Common myeloid progenitor, CD34-positive (primary cell): ENCODE measurements at regions not wholly inside any gene's neighbourhood (a gene's known extent, or its start where the extent isn't known, plus 50 kb on each side); places are given as distances from the start of the nearest gene placed in this dataset.
"Not testable (repeated sequence)": the region's sequence is repeated elsewhere in the genome, so short reads cannot be mapped to it uniquely, and the experiment has no call there.

ENCODE experiments used
- CTCF ChIA-PET: fragments of 350-600 bp; sonication (Branson Sonifier 250); formaldehyde crosslinking; loops from one replicate; lab custom pipeline; 2021; ENCODE audit warnings: antibody characterized with exemption; lab: Charles Lee
- POLR2A ChIA-PET: fragments of 350-600 bp; sonication (Branson Sonifier 250); formaldehyde crosslinking; loops from one replicate; lab custom pipeline; 2021; ENCODE audit warnings: antibody characterized with exemption; lab: Charles Lee
- DNase-seq, 3 donors: peaks; one replicate each; pipeline versions ENCODE4 v3.0.0 to v3.0.0-alpha.2; 2013
- H3K27ac ChIP-seq, 2 experiments: 1 replicate in 1 of 2; 2 replicates in 1 of 2; pipeline ENCODE4 v1.7.0; 2013; ENCODE audit warnings: inconsistent platforms in 2 of 2, low read length in 2 of 2, mild to moderate bottlenecking in 2 of 2, low read depth in 1 of 2, moderate library complexity in 1 of 2; ENCODE audit not compliant: severe bottlenecking in 2 of 2, insufficient read depth in 1 of 2, poor library complexity in 1 of 2
- H3K27me3 ChIP-seq, 5 experiments: replicated peaks in 2 of 5; 1 replicate in 3 of 5; 2 replicates in 2 of 5; pipeline versions ENCODE4 v1.6.1 to v1.7.0; 2013; ENCODE audit warnings: low read length in 4 of 5, mild to moderate bottlenecking in 2 of 5, moderate library complexity in 2 of 5, inconsistent platforms in 1 of 5; ENCODE audit not compliant: insufficient read depth in 5 of 5, control insufficient read depth in 4 of 5
- H3K36me3 ChIP-seq, 4 experiments: 1 replicate in 2 of 4; 2 replicates in 2 of 4; pipeline versions ENCODE4 v1.6.1 to v1.7.0; 2013; ENCODE audit warnings: low read length in 3 of 4, control low read depth in 1 of 4, mild to moderate bottlenecking in 1 of 4; ENCODE audit not compliant: control insufficient read depth in 4 of 4, insufficient read depth in 4 of 4
- H3K4me1 ChIP-seq, 4 experiments: 1 replicate in 3 of 4; 2 replicates in 1 of 4; pipeline versions ENCODE4 v1.6.1 to v1.7.1; 2013; ENCODE audit warnings: low read length in 3 of 4, mild to moderate bottlenecking in 3 of 4, control low read depth in 1 of 4, inconsistent platforms in 1 of 4, moderate library complexity in 1 of 4; ENCODE audit not compliant: control insufficient read depth in 4 of 4, insufficient read depth in 4 of 4; ENCODE audit errors: control extremely low read depth in 1 of 4
- H3K4me3 ChIP-seq, 7 experiments: 1 replicate in 4 of 7; 2 replicates in 3 of 7; pipeline versions ENCODE4 v1.5.1 to v1.7.0; 2013; ENCODE audit warnings: mild to moderate bottlenecking in 7 of 7, low read length in 6 of 7, moderate library complexity in 6 of 7, inconsistent platforms in 2 of 7, low read depth in 2 of 7, control low read depth in 1 of 7; ENCODE audit not compliant: insufficient read depth in 4 of 7, control insufficient read depth in 1 of 7; ENCODE audit errors: extremely low read depth in 1 of 7
- H3K9me3 ChIP-seq, 5 experiments: 1 replicate in 4 of 5; 2 replicates in 1 of 5; pipeline versions ENCODE4 v1.6.1 to v1.7.1; 2013; ENCODE audit warnings: low read length in 4 of 5, mild to moderate bottlenecking in 2 of 5, inconsistent platforms in 1 of 5, low read depth in 1 of 5, moderate library complexity in 1 of 5; ENCODE audit not compliant: control insufficient read depth in 4 of 5, insufficient read depth in 2 of 5; ENCODE audit errors: control extremely low read depth in 1 of 5
- WGBS: methylation state at CpG from one replicate; pipeline ENCODE4 v1.1.5; 2013; ENCODE audit not compliant: insufficient coverage; 5-methylcytosine and 5-hydroxymethylcytosine counted together

- no peaks in the 10 kb centered on the region for H3K36me3 ChIP-seq
- H3K27ac ChIP-seq: no peak overlapping the region
- H3K9me3 ChIP-seq: no peaks in the 10 kb centered on the region
- no peak for DNase-seq
- no peaks in the 10 kb centered on the region for H3K4me1 ChIP-seq
- H3K4me3 ChIP-seq: no peak overlapping the region
- POLR2A ChIA-PET: no interaction called here
- CTCF ChIA-PET: no interaction called here
- WGBS: no CpG with 5 or more reads among the region's 2 CpGs
- H3K27me3 ChIP-seq: no peaks in the 10 kb centered on the region
These were observed 154.9 kb upstream of the GJE1 start for GRCh38 chr6:141977782-141978181.

GRCh38 chr6:141976994-141977393 is 155.7 kb upstream of the GJE1 start:
- ChIA-PET CTCF (no interaction called here), POLR2A (no interaction called here)
- DNase-seq: no peak
- Histone ChIP-seq H3K4me1 (no peaks in the 10 kb centered on the region), H3K27me3 (no peaks in the 10 kb centered on the region), H3K9me3 (no peaks in the 10 kb centered on the region), H3K4me3 (no peak overlapping the region), H3K36me3 (no peaks in the 10 kb centered on the region), H3K27ac (no peak overlapping the region)
- 100% methylated on average over 1 of the region's 1 CpG for WGBS

- H3K4me3 ChIP-seq, H3K9me3 ChIP-seq, H3K27me3 ChIP-seq, POLR2A ChIA-PET, H3K4me1 ChIP-seq, H3K36me3 ChIP-seq, CTCF ChIA-PET, DNase-seq, H3K27ac ChIP-seq: not testable (repeated sequence)
- 90% methylated on average over 11 of the region's 19 CpGs for WGBS
These were observed 162.8 kb upstream of the GJE1 start for GRCh38 chr6:141969768-141970415.

GRCh38 chr6:141969201-141969600 is 163.5 kb upstream of the GJE1 start:
- H3K9me3 ChIP-seq: peaks cover 0 to 3% (median 0%) of the 10 kb centered on the region in 5 experiments
- H3K4me3 ChIP-seq: no peak overlapping the region
- H3K27me3 ChIP-seq: no peaks in the 10 kb centered on the region
- WGBS: 97% methylated on average over 6 of the region's 7 CpGs
- H3K27ac ChIP-seq: no peak overlapping the region
- no peaks in the 10 kb centered on the region for H3K36me3 ChIP-seq
- ChIA-PET CTCF (no interaction called here), POLR2A (no interaction called here)
- DNase-seq: no peak
- no peaks in the 10 kb centered on the region for H3K4me1 ChIP-seq

- ChIA-PET CTCF (no interaction called here), POLR2A (no interaction called here)
- no peak overlapping the region for H3K4me3 ChIP-seq
- no peaks in the 10 kb centered on the region for H3K27me3 ChIP-seq
- H3K9me3 ChIP-seq: peaks cover 0 to 3% (median 0%) of the 10 kb centered on the region in 5 experiments
- H3K4me1 ChIP-seq: no peaks in the 10 kb centered on the region
- H3K27ac ChIP-seq: no peak overlapping the region
- no peak for DNase-seq
- WGBS: 100% methylated on average over 1 of the region's 3 CpGs
- H3K36me3 ChIP-seq: no peaks in the 10 kb centered on the region
These were observed 164.1 kb upstream of the GJE1 start for GRCh38 chr6:141968632-141969031.

- Histone ChIP-seq H3K27ac (no peak overlapping the region), H3K9me3 (peaks cover 0 to 3% (median 0%) of the 10 kb centered on the region in 5 experiments), H3K4me3 (no peak overlapping the region), H3K36me3 (no peaks in the 10 kb centered on the region), H3K27me3 (no peaks in the 10 kb centered on the region), H3K4me1 (no peaks in the 10 kb centered on the region)
- no peak for DNase-seq
- ChIA-PET POLR2A (no interaction called here), CTCF (no interaction called here)
- WGBS: 91% methylated on average over 2 of the region's 2 CpGs
These were observed 167.6 kb upstream of the GJE1 start for GRCh38 chr6:141965016-141965545.

- no peak overlapping the region for H3K27ac ChIP-seq
- no peaks in the 10 kb centered on the region for H3K36me3 ChIP-seq
- H3K27me3 ChIP-seq: no peaks in the 10 kb centered on the region
- CTCF ChIA-PET: no interaction called here
- no peaks in the 10 kb centered on the region for H3K4me1 ChIP-seq
- H3K4me3 ChIP-seq: no peak overlapping the region
- POLR2A ChIA-PET: no interaction called here
- WGBS: 97% methylated on average over 2 of the region's 3 CpGs
- peaks cover 0 to 2% (median 0%) of the 10 kb centered on the region in 5 experiments for H3K9me3 ChIP-seq
- no peak for DNase-seq
These were observed 169.0 kb upstream of the GJE1 start for GRCh38 chr6:141963543-141964295.
